Natural killer cell (primary cell): ENCODE measurements at regions not wholly inside any gene's neighbourhood (a gene's known extent, or its start where the extent isn't known, plus 50 kb on each side); places are given as distances from the start of the nearest gene placed in this dataset.

Experiments used
- ATAC-seq, 3 donors: fragments of 150-1000 bp in 2 of 3; fragments of 200-7000 bp in 1 of 3; cut with Tn5 transposase; 1 replicate in 1 of 3; 2 replicates in 2 of 3; pipeline ENCODE4 v1.10.0; 2021; ENCODE audit warnings: mild to moderate bottlenecking in 2 of 3, moderate library complexity in 2 of 3
- DNase-seq, 2 donors: peaks; one replicate each; pipeline versions ENCODE4 v3.0.0 to v3.0.0-alpha.2; 2013 to 2021; ENCODE audit warnings: mixed read lengths in 1 of 2
- H3K27ac ChIP-seq: one replicate; pipeline ENCODE4 v1.5.1; 2013; ENCODE audit warnings: mild to moderate bottlenecking, low read length
- H3K27me3 ChIP-seq: one replicate; pipeline ENCODE4 v1.6.1; 2013; ENCODE audit warnings: low read length; ENCODE audit not compliant: control insufficient read depth, insufficient read depth
- H3K36me3 ChIP-seq: one replicate; pipeline ENCODE4 v1.6.1; 2013; ENCODE audit warnings: low read length; ENCODE audit not compliant: control insufficient read depth, insufficient read depth
- H3K4me1 ChIP-seq: one replicate; pipeline ENCODE4 v1.6.1; 2013; ENCODE audit warnings: low read length; ENCODE audit not compliant: control insufficient read depth, insufficient read depth
- H3K4me3 ChIP-seq: one replicate; pipeline ENCODE4 v1.5.1; 2013; ENCODE audit warnings: low read length
- H3K9me3 ChIP-seq: one replicate; pipeline ENCODE4 v1.6.1; 2013; ENCODE audit warnings: low read length; ENCODE audit not compliant: control insufficient read depth, insufficient read depth
- H3K27ac Mint-ChIP-seq, 2 donors: one replicate each; pipeline ENCODE4 v1.8.0; 2022; ENCODE audit warnings: mild to moderate bottlenecking in 2 of 2, mixed read lengths in 2 of 2, moderate library complexity in 1 of 2
- H3K27me3 Mint-ChIP-seq, 2 donors: one replicate each; pipeline ENCODE4 v1.8.0; 2022; ENCODE audit warnings: low read depth in 2 of 2, mixed read lengths in 2 of 2
- H3K36me3 Mint-ChIP-seq: one replicate; pipeline ENCODE4 v1.8.0; 2022; ENCODE audit warnings: mixed read lengths
- H3K4me1 Mint-ChIP-seq, 2 donors: one replicate each; pipeline ENCODE4 v1.8.0; 2022; ENCODE audit warnings: mixed read lengths in 2 of 2
- H3K4me3 Mint-ChIP-seq: one replicate; pipeline ENCODE4 v1.8.0; 2022; ENCODE audit warnings: mild to moderate bottlenecking, moderate library complexity, mixed read lengths
- H3K9me3 Mint-ChIP-seq, 2 donors: one replicate each; pipeline ENCODE4 v1.8.0; 2022; ENCODE audit warnings: mixed read lengths in 2 of 2
- CTCF ChIP-seq: fragments of 200-600 bp; IDR thresholded peaks from one replicate; pipeline ENCODE4 v1.8.0; 2022; ENCODE audit warnings: antibody characterized with exemption
- WGBS: methylation state at CpG from one replicate; pipeline ENCODE4 v1.1.7; 2013; ENCODE audit warnings: missing lambda C conversion rate; ENCODE audit not compliant: insufficient coverage; 5-methylcytosine and 5-hydroxymethylcytosine counted together
- intact Hi-C: fragments of 100-400 bp; cut with micrococcal nuclease; formaldehyde crosslinking; loops from one replicate; pipeline ENCODE4 v1.14.2; 2022

DNA sequence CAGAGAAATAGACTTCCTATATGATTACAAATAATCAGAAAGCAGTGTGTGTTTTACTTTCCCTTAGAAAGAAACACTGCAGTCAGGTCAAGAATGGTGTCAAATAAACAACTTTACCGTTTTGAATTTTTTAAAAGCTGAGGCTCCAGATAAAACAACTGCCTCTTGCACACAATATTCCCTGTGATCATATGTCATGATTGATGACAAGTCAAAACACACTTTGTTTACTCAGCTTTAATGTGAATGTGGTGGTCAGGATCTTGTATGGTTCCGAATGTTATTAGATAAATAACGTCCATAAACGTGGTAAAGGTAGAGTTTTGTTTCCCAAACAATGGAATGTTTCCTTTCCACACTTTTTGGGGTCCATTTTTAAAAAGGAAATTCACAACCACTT, 428.4 kb upstream of the MDFIC2 start:
- Mint-ChIP-seq H3K4me1 (no peaks in the 10 kb centered on the region), H3K36me3 (no peaks in the 10 kb centered on the region), H3K27ac (no peak overlapping the region), H3K27me3 (peaks cover 0 to 5% of the 10 kb centered on the region in 2 donors), H3K9me3 (no peaks in the 10 kb centered on the region), H3K4me3 (no peak overlapping the region)
- Histone ChIP-seq H3K4me1 (no peaks in the 10 kb centered on the region), H3K27me3 (no peaks in the 10 kb centered on the region), H3K36me3 (no peaks in the 10 kb centered on the region), H3K27ac (no peak overlapping the region), H3K9me3 (no peaks in the 10 kb centered on the region), H3K4me3 (no peak overlapping the region)
- WGBS: 79% methylated on average over 4 of the region's 4 CpGs
- ATAC-seq (no peak), DNase-seq (no peak)
- intact Hi-C loops: no loop called here
- TF ChIP-seq CTCF: no peak

- H3K27me3 ChIP-seq: no peaks in the 10 kb centered on the region
- H3K36me3 Mint-ChIP-seq: no peaks in the 10 kb centered on the region
- intact Hi-C loops: no loop called here
- peaks cover 0 to 5% of the 10 kb centered on the region in 2 donors for H3K27me3 Mint-ChIP-seq
- no peaks in the 10 kb centered on the region for H3K36me3 ChIP-seq
- no peaks in the 10 kb centered on the region for H3K4me1 Mint-ChIP-seq
- no peak for DNase-seq
- H3K27ac ChIP-seq: no peak overlapping the region
- H3K9me3 ChIP-seq: no peaks in the 10 kb centered on the region
- no peak for TF ChIP-seq CTCF
- H3K4me1 ChIP-seq: no peaks in the 10 kb centered on the region
- no peak overlapping the region for H3K4me3 ChIP-seq
- H3K27ac Mint-ChIP-seq: no peak overlapping the region
- ATAC-seq: no peak
- no peaks in the 10 kb centered on the region for H3K9me3 Mint-ChIP-seq
- no peak overlapping the region for H3K4me3 Mint-ChIP-seq
- WGBS: 89% methylated on average over 1 of the region's 1 CpG
These were observed 427.6 kb upstream of the MDFIC2 start for GRCh38 chr3:70740071-70740470.

DNA sequence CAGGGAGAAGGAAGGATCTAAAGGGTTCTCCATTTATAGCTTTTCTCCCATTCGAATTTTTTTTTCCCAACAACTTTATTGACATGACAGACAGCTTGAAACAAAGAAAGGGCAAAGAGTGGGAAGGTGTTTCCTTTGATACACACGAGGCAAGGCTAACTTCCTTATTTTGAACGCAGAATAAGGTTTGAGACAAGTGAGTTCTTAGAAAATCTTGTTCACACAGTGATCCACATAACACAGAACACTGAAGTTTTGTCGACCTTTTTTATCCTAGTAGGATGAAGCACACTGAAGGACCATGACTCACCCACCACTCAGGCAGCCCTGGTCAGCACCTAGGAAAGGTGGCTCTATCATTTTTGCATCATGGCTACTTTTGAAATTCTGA, 425.8 kb upstream of the MDFIC2 start:
- Histone ChIP-seq H3K4me3 (no peak overlapping the region), H3K27ac (no peak overlapping the region), H3K27me3 (no peaks in the 10 kb centered on the region), H3K9me3 (no peaks in the 10 kb centered on the region), H3K4me1 (no peaks in the 10 kb centered on the region), H3K36me3 (no peaks in the 10 kb centered on the region)
- Mint-ChIP-seq H3K27ac (no peak overlapping the region), H3K27me3 (peaks cover 0 to 5% of the 10 kb centered on the region in 2 donors), H3K9me3 (no peaks in the 10 kb centered on the region), H3K36me3 (no peaks in the 10 kb centered on the region), H3K4me3 (no peak overlapping the region), H3K4me1 (no peaks in the 10 kb centered on the region)
- no peak for TF ChIP-seq CTCF
- 11% methylated on average over 3 of the region's 4 CpGs for WGBS
- DNase-seq: no peak
- no peak for ATAC-seq
- intact Hi-C loops: no loop called here

GRCh38 chr3:70737666-70738290, 425.3 kb upstream of the MDFIC2 start:
- ATAC-seq: no peak
- Histone ChIP-seq H3K4me3 (no peak overlapping the region), H3K4me1 (no peaks in the 10 kb centered on the region), H3K27ac (no peak overlapping the region), H3K9me3 (no peaks in the 10 kb centered on the region), H3K36me3 (no peaks in the 10 kb centered on the region), H3K27me3 (no peaks in the 10 kb centered on the region)
- 11% methylated on average over 2 of the region's 2 CpGs for whole genome bisulfite sequencing
- Mint-ChIP-seq H3K4me3 (no peak overlapping the region), H3K27ac (no peak overlapping the region), H3K27me3 (peaks cover 0 to 5% of the 10 kb centered on the region in 2 donors), H3K4me1 (no peaks in the 10 kb centered on the region), H3K36me3 (no peaks in the 10 kb centered on the region), H3K9me3 (no peaks in the 10 kb centered on the region)
- intact Hi-C loops: no loop called here
- DNase-seq: no peak
- no peak for TF ChIP-seq CTCF
